IMR-90 (cell line): ENCODE measurements at regions not wholly inside any gene's neighbourhood (a gene's known extent, or its start where the extent isn't known, plus 50 kb on each side); places are given as distances from the start of the nearest gene placed in this dataset.

Experiments
- ATAC-seq: fragments of 200-7000 bp; cut with Tn5 transposase; 2 replicates; pipeline ENCODE4 v1.9.1; 2020; ENCODE audit warnings: low read depth, mild to moderate bottlenecking, moderate library complexity
- BruUV-seq: library from RNA; stranded (reverse); fragments of 400-500 nt; replicated peaks from 2 replicates; lab custom pipeline; 2021; lab: Mats Ljungman, UMichigan
- CTCF ChIA-PET: fragments of 300-600 bp; formaldehyde crosslinking; extraction: SDS; loops from one replicate; lab custom pipeline; 2021; ENCODE audit warnings: antibody characterized with exemption; lab: Yijun Ruan, JAX
- POLR2A ChIA-PET: fragments of 300-600 bp; sonication (Branson Sonifier 250); formaldehyde crosslinking; loops from one replicate; lab custom pipeline; 2022; ENCODE audit warnings: antibody characterized with exemption; ENCODE audit not compliant: unreplicated experiment; lab: Charles Lee
- DNase-seq: peaks from one replicate; pipeline ENCODE4 v3.0.0; 2013
- H2AFZ ChIP-seq: replicated peaks from 2 replicates; pipeline ENCODE3; 2013; ENCODE audit warnings: low read length, mild to moderate bottlenecking; ENCODE audit not compliant: poor library complexity
- H2AK5ac ChIP-seq: 2 replicates; pipeline ENCODE4 v1.6.1; 2013; ENCODE audit warnings: low read depth, low read length, inconsistent platforms
- H2AK9ac ChIP-seq: replicated peaks from 2 replicates; pipeline ENCODE3; 2013; ENCODE audit warnings: mild to moderate bottlenecking, low read depth, low read length, moderate library complexity; ENCODE audit not compliant: poor library complexity
- H2BK120ac ChIP-seq: 2 replicates; pipeline ENCODE4 v1.6.1; 2013; ENCODE audit warnings: low read depth, low read length, inconsistent platforms
- H2BK15ac ChIP-seq: 3 replicates; pipeline ENCODE4 v1.6.1; 2013; ENCODE audit warnings: low read depth, low read length, inconsistent platforms
- H2BK20ac ChIP-seq: 2 replicates; pipeline ENCODE4 v1.6.1; 2013; ENCODE audit warnings: low read depth, mild to moderate bottlenecking, inconsistent platforms, low read length, moderate library complexity
- H2BK5ac ChIP-seq: 2 replicates; pipeline ENCODE4 v1.6.1; 2013; ENCODE audit warnings: mild to moderate bottlenecking, low read depth, low read length, inconsistent platforms; ENCODE audit not compliant: poor library complexity, severe bottlenecking
- H3K14ac ChIP-seq: replicated peaks from 2 replicates; pipeline ENCODE4 v1.6.1; 2013; ENCODE audit warnings: low read depth, low read length, inconsistent platforms
- H3K18ac ChIP-seq: 2 replicates; pipeline ENCODE4 v1.6.1; 2013; ENCODE audit warnings: low read depth, low read length, control low read depth
- H3K23ac ChIP-seq: 2 replicates; pipeline ENCODE4 v1.6.1; 2013; ENCODE audit warnings: low read depth, low read length, inconsistent platforms
- H3K27ac ChIP-seq: 2 replicates; pipeline ENCODE4 v1.5.1; 2013; ENCODE audit warnings: mild to moderate bottlenecking, control low read depth, low read length; ENCODE audit not compliant: insufficient read depth
- H3K27me3 ChIP-seq: 2 replicates; pipeline ENCODE4 v1.6.1; 2013; ENCODE audit warnings: low read length; ENCODE audit not compliant: control insufficient read depth, insufficient read depth
- H3K36me3 ChIP-seq: 2 replicates; pipeline ENCODE4 v1.6.1; 2013; ENCODE audit warnings: low read length, mixed read lengths; ENCODE audit not compliant: control insufficient read depth, insufficient read depth
- H3K4ac ChIP-seq: 2 replicates; pipeline ENCODE4 v1.6.1; 2013; ENCODE audit warnings: low read depth, low read length, inconsistent platforms
- H3K4me1 ChIP-seq: 2 replicates; pipeline ENCODE4 v1.6.1; 2013; ENCODE audit warnings: low read length, mixed read lengths; ENCODE audit not compliant: control insufficient read depth, insufficient read depth
- H3K4me2 ChIP-seq: 2 replicates; pipeline ENCODE4 v1.6.1; 2013; ENCODE audit warnings: low read depth, mild to moderate bottlenecking, control low read depth, low read length, moderate library complexity
- H3K4me3 ChIP-seq: 2 replicates; pipeline ENCODE4 v1.5.1; 2013; ENCODE audit warnings: low read depth, mild to moderate bottlenecking, control low read depth, low read length, moderate library complexity; ENCODE audit not compliant: insufficient read depth
- H3K56ac ChIP-seq: 2 replicates; pipeline ENCODE4 v1.6.1; 2013; ENCODE audit warnings: low read length, inconsistent platforms; ENCODE audit not compliant: insufficient read depth; ENCODE audit errors: extremely low read depth
- H3K79me1 ChIP-seq, 2 experiments: 2 replicates each; pipeline ENCODE4 v1.6.1; 2013; ENCODE audit warnings: low read length in 2 of 2, inconsistent platforms in 1 of 2, low read depth in 1 of 2
- H3K9ac ChIP-seq: 2 replicates; pipeline ENCODE4 v1.6.1; 2013; ENCODE audit warnings: low read depth, low read length, control low read depth
- H3K9me1 ChIP-seq: 2 replicates; pipeline ENCODE4 v1.6.1; 2013; ENCODE audit warnings: low read length, inconsistent platforms; ENCODE audit not compliant: insufficient read depth
- H3K9me3 ChIP-seq: 2 replicates; pipeline ENCODE4 v1.6.1; 2013; ENCODE audit warnings: low read length; ENCODE audit not compliant: control insufficient read depth, insufficient read depth
- H4K20me1 ChIP-seq: 2 replicates; pipeline ENCODE4 v1.6.1; 2013; ENCODE audit warnings: low read length, inconsistent platforms; ENCODE audit not compliant: insufficient read depth
- H4K5ac ChIP-seq: 2 replicates; pipeline ENCODE4 v1.6.1; 2013; ENCODE audit warnings: mild to moderate bottlenecking, low read depth, low read length, control low read depth
- H4K8ac ChIP-seq, 2 experiments: 2 replicates each; pipeline ENCODE4 v1.6.1; 2013; ENCODE audit warnings: low read depth in 2 of 2, low read length in 2 of 2, control low read depth in 1 of 2, inconsistent platforms in 1 of 2
- H4K91ac ChIP-seq: 2 replicates; pipeline ENCODE4 v1.6.1; 2013; ENCODE audit warnings: low read depth, low read length, inconsistent platforms; ENCODE audit not compliant: insufficient read depth
- CTCF ChIP-seq: conservative IDR thresholded peaks from 2 replicates; pipeline ENCODE4 v1.5.1; 2012; ENCODE audit warnings: mild to moderate bottlenecking, low read depth, low read length, improper control_type of control experiment
- FOS ChIP-seq: fragments of 150-350 bp; IDR thresholded peaks from 2 replicates; pipeline ENCODE4 v1.6.1; 2016; ENCODE audit warnings: low read depth, low read length
- NFE2L2 ChIP-seq: fragments of 150-350 bp; IDR thresholded peaks from 2 replicates; pipeline ENCODE4 v1.6.1; 2016; ENCODE audit warnings: low read depth, mild to moderate bottlenecking, low read length
- POLR2A ChIP-seq: IDR thresholded peaks from 2 replicates; pipeline ENCODE4 v1.6.1; 2012; ENCODE audit warnings: mild to moderate bottlenecking, low read depth, low read length
- USF2 ChIP-seq: fragments of 150-350 bp; IDR thresholded peaks from 2 replicates; pipeline ENCODE4 v1.6.1; 2017; ENCODE audit warnings: mild to moderate bottlenecking, antibody characterized with exemption, low read length, low read depth
- WGBS, 2 experiments: methylation state at CpG; one replicate each; pipeline versions ENCODE4 v1.1.5 to v1.1.7; 2013; ENCODE audit warnings: missing lambda C conversion rate in 2 of 2; ENCODE audit not compliant: insufficient read length in 1 of 2; ENCODE audit errors: extremely low coverage in 2 of 2; 5-methylcytosine and 5-hydroxymethylcytosine counted together
- dilution Hi-C: fragments of 300-500 bp; cut with HindIII; formaldehyde crosslinking; loops from one replicate; pipeline ENCODE4 v1.14.3; 2018; ENCODE audit warnings: low sequenced_read_pairs; ENCODE audit not compliant: unreplicated experiment
- in situ Hi-C: fragments of 300-500 bp; cut with MboI; formaldehyde crosslinking; loops from 3 replicates; pipeline ENCODE4 v1.14.3; 2019; ENCODE audit warnings: low sequenced_read_pairs, inconsistent platforms, mixed read lengths
- intact Hi-C: fragments of 100-400 bp; cut with micrococcal nuclease; formaldehyde crosslinking; loops from 2 replicates; pipeline ENCODE4 v1.10.0; 2022

GRCh38 chr2:35298493-35298892 lies 1057.1 kb upstream of the CRIM1 start:
- H3K27me3 ChIP-seq = no peaks in the 10 kb centered on the region
- no CpG with 5 or more reads among the region's 4 CpGs for WGBS, 2 experiments
- no peak overlapping the region for H2AK9ac ChIP-seq
- H3K4me1 ChIP-seq = no peaks in the 10 kb centered on the region
- ChIA-PET POLR2A (no interaction called here), CTCF (no interaction called here)
- in situ Hi-C loops (no loop called here), dilution Hi-C loops (no loop called here), intact Hi-C loops (no loop called here)
- H4K8ac ChIP-seq = no peak overlapping the region
- no TSS peak for BruUV-seq
- no peak overlapping the region for H3K9ac ChIP-seq
- no peak overlapping the region for H2BK120ac ChIP-seq
- no peak overlapping the region for H3K4me2 ChIP-seq
- no peak overlapping the region for H2AK5ac ChIP-seq
- no peaks in the 10 kb centered on the region for H4K20me1 ChIP-seq
- no peaks in the 10 kb centered on the region for H3K79me1 ChIP-seq
- H3K9me3 ChIP-seq = peaks cover 5% of the 10 kb centered on the region
- H3K14ac ChIP-seq = no peak overlapping the region
- H3K18ac ChIP-seq = no peak overlapping the region
- H2AFZ ChIP-seq = no peak overlapping the region
- no peaks in the 10 kb centered on the region for H3K36me3 ChIP-seq
- H2BK20ac ChIP-seq = no peak overlapping the region
- H2BK15ac ChIP-seq = no peak overlapping the region
- no peak overlapping the region for H3K4ac ChIP-seq
- H3K9me1 ChIP-seq = no peaks in the 10 kb centered on the region
- H2BK5ac ChIP-seq = no peak overlapping the region
- H3K27ac ChIP-seq = no peak overlapping the region
- no peak overlapping the region for H4K5ac ChIP-seq
- H4K91ac ChIP-seq = no peak overlapping the region
- TF ChIP-seq FOS (no peak), CTCF (no peak), USF2 (no peak), POLR2A (no peak), NFE2L2 (no peak)
- ATAC-seq = no peak
- H3K4me3 ChIP-seq = no peak overlapping the region
- no peak for DNase-seq
- H3K23ac ChIP-seq = no peak overlapping the region
- no peak overlapping the region for H3K56ac ChIP-seq
